ENCODE measurements at regions not wholly inside any gene's neighbourhood (a gene's known extent, or its start where the extent isn't known, plus 50 kb on each side); places are given as distances from the start of the nearest gene placed in this dataset.

DNA sequence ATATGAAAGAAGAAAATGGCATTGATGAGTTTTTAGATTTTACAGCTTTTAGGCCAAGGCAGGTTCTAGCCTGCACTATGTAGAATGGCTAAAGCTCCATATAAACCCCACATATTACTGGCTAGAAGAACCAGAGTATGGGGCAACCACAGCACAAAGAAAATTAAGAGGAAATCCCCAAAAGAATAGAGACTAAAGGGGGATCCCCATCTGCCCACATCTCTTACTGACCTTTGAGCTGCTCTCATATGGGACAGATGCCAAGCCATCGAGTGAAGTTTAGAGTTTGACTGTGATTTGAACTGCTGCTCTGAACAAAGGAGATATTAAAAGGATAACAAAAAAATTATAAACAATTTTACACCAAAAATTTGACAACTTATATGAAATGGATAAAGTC lies 102.2 kb upstream of the HAO2 start (continued):
- TF ChIP-seq NR2F1 (conservative IDR thresholded peaks at IDR 0.05): peak; percentile 81

DNA sequence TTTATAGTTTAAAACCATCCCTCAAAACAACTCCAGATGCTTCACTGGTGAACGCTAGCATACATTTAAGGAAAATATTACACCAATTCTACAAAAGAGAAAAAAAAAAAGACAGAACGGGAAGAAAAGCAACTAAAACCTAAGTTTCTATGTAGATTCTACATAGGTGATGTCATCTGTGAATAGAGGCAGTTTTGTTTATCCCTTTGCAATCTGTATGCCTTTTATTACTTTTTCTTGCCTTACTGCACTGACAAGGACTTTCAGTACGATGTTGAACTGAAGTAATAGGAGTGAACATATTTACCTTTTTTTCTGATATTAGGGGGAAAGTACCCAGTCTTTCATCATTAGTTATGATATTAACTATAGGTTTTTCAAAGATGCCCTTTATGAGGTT lies 101.7 kb upstream of the HAO2 start:
- no peak for TF ChIP-seq CREB1 (IDR thresholded peaks at IDR 0.05; ENCODE audit: low read depth)
- TF ChIP-seq ZNF24 (IDR thresholded peaks at IDR 0.05): no peak
- peak; percentile 77 for TF ChIP-seq ATF7 (IDR thresholded peaks at IDR 0.05; ENCODE audit: low read depth)
- no peak for TF ChIP-seq POLR2AphosphoS2 (IDR thresholded peaks at IDR 0.05; ENCODE audit: low read depth, low read length)
- 0 out of 2 replicates have a peak, but pooled peaks have one; percentile 30 for TF ChIP-seq JUNB (IDR thresholded peaks at IDR 0.05)
- TF ChIP-seq ZZZ3 (IDR thresholded peaks at IDR 0.05; ENCODE audit: control insufficient read depth, insufficient read length, low read depth): no peak
- no peak for TF ChIP-seq NFYA (IDR thresholded peaks at IDR 0.05; ENCODE audit: borderline replicate concordance, low read depth, low read length)
- TF ChIP-seq TBL1XR1 (IDR thresholded peaks at IDR 0.05; ENCODE audit: low read depth, low read length): 0 out of 2 replicates have a peak, but pooled peaks have one; percentile 34
- no peak for TF ChIP-seq RELA (IDR thresholded peaks at IDR 0.05; ENCODE audit: borderline replicate concordance, partially characterized antibody)
- TF ChIP-seq, protein P1, sequence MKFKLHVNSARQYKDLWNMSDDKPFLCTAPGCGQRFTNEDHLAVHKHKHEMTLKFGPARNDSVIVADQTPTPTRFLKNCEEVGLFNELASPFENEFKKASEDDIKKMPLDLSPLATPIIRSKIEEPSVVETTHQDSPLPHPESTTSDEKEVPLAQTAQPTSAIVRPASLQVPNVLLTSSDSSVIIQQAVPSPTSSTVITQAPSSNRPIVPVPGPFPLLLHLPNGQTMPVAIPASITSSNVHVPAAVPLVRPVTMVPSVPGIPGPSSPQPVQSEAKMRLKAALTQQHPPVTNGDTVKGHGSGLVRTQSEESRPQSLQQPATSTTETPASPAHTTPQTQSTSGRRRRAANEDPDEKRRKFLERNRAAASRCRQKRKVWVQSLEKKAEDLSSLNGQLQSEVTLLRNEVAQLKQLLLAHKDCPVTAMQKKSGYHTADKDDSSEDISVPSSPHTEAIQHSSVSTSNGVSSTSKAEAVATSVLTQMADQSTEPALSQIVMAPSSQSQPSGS (IDR thresholded peaks at IDR 0.05; ENCODE audit: low read length): peak; percentile 34
- TF ChIP-seq PAX5 (IDR thresholded peaks at IDR 0.05; ENCODE audit: borderline replicate concordance, low read depth, low read length): no peak
- TF ChIP-seq, protein P2, sequence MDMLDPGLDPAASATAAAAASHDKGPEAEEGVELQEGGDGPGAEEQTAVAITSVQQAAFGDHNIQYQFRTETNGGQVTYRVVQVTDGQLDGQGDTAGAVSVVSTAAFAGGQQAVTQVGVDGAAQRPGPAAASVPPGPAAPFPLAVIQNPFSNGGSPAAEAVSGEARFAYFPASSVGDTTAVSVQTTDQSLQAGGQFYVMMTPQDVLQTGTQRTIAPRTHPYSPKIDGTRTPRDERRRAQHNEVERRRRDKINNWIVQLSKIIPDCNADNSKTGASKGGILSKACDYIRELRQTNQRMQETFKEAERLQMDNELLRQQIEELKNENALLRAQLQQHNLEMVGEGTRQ (IDR thresholded peaks at IDR 0.05; ENCODE audit: borderline replicate concordance, low read depth, low read length): no peak
- ChIA-PET POLR2A (interaction anchor here (0.9 kb wide), 1 partner anchor 8 kb away, joined by 3 read pairs; no protein-coding TSS in a partner anchor), CTCF (interaction anchor here (0.7 to 2.4 kb wide), 5 partner anchors 8 to 502 kb away, joined by 3 to 22 read pairs (median 3); partner anchors contain the start of gene HMGCS2), RAD21 (ENCODE audit: unreplicated experiment) (interaction anchor here (1.1 to 2.7 kb wide), 5 partner anchors 9 to 128 kb away, joined by 3 to 8 read pairs (median 3); partner anchors contain the start of gene WARS2), SMC1A (ENCODE audit: uncharacterized antibody, unreplicated experiment) (interaction anchor here (0.9 to 2.5 kb wide), 15 partner anchors 8 to 132 kb away, joined by 3 to 16 read pairs (median 3); no protein-coding TSS in a partner anchor)
- Histone ChIP-seq H3K9ac (ENCODE audit: control insufficient read depth, insufficient read depth, low read length) (no peak overlapping the region), H3K36me3 (ENCODE audit: control insufficient read depth in 2 of 2, insufficient read depth in 2 of 2, low read length in 1 of 2) (no peaks in the 10 kb centered on the region), H3K9me3 (replicated peaks; ENCODE audit: control insufficient read depth, insufficient read depth, low read length) (no peaks in the 10 kb centered on the region), H3K79me2 (ENCODE audit: control insufficient read depth, insufficient read depth, low read length) (no peaks in the 10 kb centered on the region), H4K20me1 (ENCODE audit: control insufficient read depth, insufficient read depth) (no peaks in the 10 kb centered on the region), H3K4me1 (ENCODE audit: control insufficient read depth, insufficient read depth, low read length) (peaks cover 14% of the 10 kb centered on the region), H3K27ac (ENCODE audit: control insufficient read depth, insufficient read depth) (0 out of 2 replicates have a peak overlapping the region, but pooled peaks have one; percentile 24), H3K4me3 (no peak overlapping the region), H3K4me2 (ENCODE audit: control insufficient read depth, insufficient read depth) (peak overlapping the region; percentile 31), H3K27me3 (replicated peaks in 1 of 2; ENCODE audit: control insufficient read depth in 2 of 2, insufficient read depth in 2 of 2, low read length in 1 of 2) (no peaks in the 10 kb centered on the region), H2AFZ (ENCODE audit: control insufficient read depth, low read depth, low read length) (peak overlapping the region; percentile 41; the same call in 1 of the 2 replicates)
- WGBS (ENCODE audit: insufficient coverage, insufficient replicate concordance, low lambda C conversion rate, missing lambda C conversion rate): 23% methylated on average over 2 of the region's 3 CpGs
- BruUV-seq (replicated peaks): no TSS peak
- intact Hi-C loops (cut with micrococcal nuclease; ENCODE audit: unreplicated experiment): loop anchor here (2.0 to 10.0 kb wide), 3 partner anchors 40 to 132 kb away; no protein-coding TSS in a partner anchor
- in situ Hi-C loops (cut with MboI): no loop called here
- ATAC-seq: peak; percentile 77
- FAIRE-seq: peak; percentile 68
- DNase-seq (ENCODE audit: low read depth, low spot score): no peak

Data from GM12878 (cell line).